Upper lobe of left lung (tissue), 4 donors: ENCODE measurements at regions not wholly inside any gene's neighbourhood (a gene's known extent, or its start where the extent isn't known, plus 50 kb on each side); places are given as distances from the start of the nearest gene placed in this dataset.

Experiments
- CTCF ChIP-seq, 6 experiments: fragments of 450-650 bp in 4 of 6; fragments of 200-600 bp in 2 of 6; sonication (generic) in 2 of 6; IDR thresholded peaks; one replicate each; pipeline ENCODE4 v1.5.1; 2016 to 2019; ENCODE audit warnings: antibody characterized with exemption in 6 of 6
- EP300 ChIP-seq, 4 donors: sonication (generic); formaldehyde crosslinking; IDR thresholded peaks; one replicate each; pipeline ENCODE4 v1.5.1; 2017; ENCODE audit warnings: antibody characterized with exemption in 4 of 4, control low read depth in 2 of 4
- POLR2A ChIP-seq, 4 donors: fragments of 450-650 bp; IDR thresholded peaks; one replicate each; pipeline ENCODE4 v1.5.1; 2016 to 2017; ENCODE audit warnings: antibody characterized with exemption in 4 of 4, mild to moderate bottlenecking in 2 of 4
- POLR2AphosphoS5 ChIP-seq, 2 donors: sonication (generic); formaldehyde crosslinking; IDR thresholded peaks; one replicate each; pipeline ENCODE4 v1.5.1; 2017; ENCODE audit warnings: antibody characterized with exemption in 2 of 2

DNA sequence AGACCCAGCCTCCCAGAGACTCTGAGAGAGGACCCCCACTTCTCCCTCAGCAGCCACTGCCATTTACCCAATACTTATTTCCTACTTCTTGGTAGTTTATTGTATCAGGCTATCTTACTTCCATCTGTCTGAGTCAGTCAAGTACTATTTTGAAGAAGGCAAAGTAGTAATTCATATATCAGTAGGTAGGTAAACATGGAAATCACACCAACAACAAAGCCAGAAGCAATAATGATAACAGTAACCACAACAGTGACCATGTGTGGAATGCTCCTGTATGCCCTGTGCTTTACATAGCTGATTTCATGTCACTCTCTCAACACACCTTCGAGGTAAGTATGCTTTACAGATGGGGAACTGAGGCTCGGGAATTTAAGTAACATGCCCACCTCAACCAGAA lies 173.0 kb downstream of the BCL11A start:
- TF ChIP-seq CTCF (IDR thresholded peaks at IDR 0.05) (no peak), EP300 (IDR thresholded peaks at IDR 0.05) (no peak), POLR2A (IDR thresholded peaks at IDR 0.05) (no peak), POLR2AphosphoS5 (IDR thresholded peaks at IDR 0.05) (no peak)
